HG03175 (cell line): ENCODE measurements at regions not wholly inside any gene's neighbourhood (a gene's known extent, or its start where the extent isn't known, plus 50 kb on each side); places are given as distances from the start of the nearest gene placed in this dataset.

ENCODE experiments used
- ATAC-seq: cut with Tn5 transposase; IDR thresholded peaks from one replicate; pipeline ENCODE4 v1.9.1; 2021; ENCODE audit warnings: mild to moderate bottlenecking, moderate library complexity; ENCODE audit not compliant: unreplicated experiment

GRCh38 chr2:133666621-133667020 is 98.4 kb upstream of the NCKAP5 start:
- no peak for ATAC-seq

- no peak for ATAC-seq
These were observed 98.8 kb upstream of the NCKAP5 start for GRCh38 chr2:133667085-133667484.

DNA sequence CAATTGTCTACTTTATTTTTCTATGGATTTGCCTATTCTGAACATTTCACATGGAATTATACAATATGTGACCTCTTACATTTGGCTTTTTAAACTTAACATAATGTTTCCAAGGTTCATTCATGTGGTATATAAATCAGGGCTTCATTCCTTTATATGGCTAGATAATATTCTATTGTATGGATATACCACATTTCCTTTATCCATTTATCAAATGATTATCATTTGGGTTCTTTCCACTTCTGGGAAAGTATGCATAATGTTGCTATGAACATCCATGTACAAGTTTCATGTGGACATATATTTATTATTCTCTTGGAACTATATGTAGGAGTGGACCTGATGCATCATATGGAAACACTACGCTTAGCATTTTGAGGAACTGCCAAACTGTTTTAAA is 99.7 kb upstream of the NCKAP5 start:
- no peak for ATAC-seq

GRCh38 chr2:133668547-133668946 is 100.3 kb upstream of the NCKAP5 start:
- ATAC-seq: no peak

DNA sequence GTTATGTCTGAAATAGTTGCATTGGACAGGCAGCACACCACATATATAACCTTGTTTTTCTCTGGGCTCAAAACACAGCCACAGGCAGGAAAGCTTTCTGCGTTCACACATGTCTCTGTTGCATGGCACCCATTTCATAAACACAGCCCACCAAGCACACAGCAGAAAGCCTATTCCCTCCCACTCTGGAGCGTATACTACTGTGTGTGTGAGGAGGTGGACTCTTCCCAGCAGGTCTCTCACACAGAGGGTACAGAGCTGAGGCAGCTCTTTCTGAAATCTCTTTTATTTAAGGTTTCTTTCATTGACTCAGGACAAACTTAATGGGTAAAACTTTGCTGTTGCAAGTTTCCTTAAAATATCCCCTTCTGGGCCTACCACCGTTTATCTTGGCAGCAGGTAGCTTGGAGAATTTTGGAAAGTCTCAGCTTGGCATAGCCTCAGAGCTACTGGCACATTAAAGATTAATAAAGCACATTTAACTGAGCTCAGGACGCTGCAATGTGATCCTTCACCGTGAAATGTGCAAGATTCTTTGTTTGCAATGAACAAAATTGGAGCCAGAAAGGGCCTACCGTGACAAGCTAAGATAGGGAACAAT is 105.1 kb upstream of the NCKAP5 start:
- ATAC-seq: no peak

- ATAC-seq: no peak
These were observed 105.8 kb upstream of the NCKAP5 start for GRCh38 chr2:133674066-133674432.

- no peak for ATAC-seq
These were observed 106.4 kb upstream of the NCKAP5 start for GRCh38 chr2:133674433-133675331.

GRCh38 chr2:133676392-133677130 is 108.3 kb upstream of the NCKAP5 start:
- no peak for ATAC-seq

DNA sequence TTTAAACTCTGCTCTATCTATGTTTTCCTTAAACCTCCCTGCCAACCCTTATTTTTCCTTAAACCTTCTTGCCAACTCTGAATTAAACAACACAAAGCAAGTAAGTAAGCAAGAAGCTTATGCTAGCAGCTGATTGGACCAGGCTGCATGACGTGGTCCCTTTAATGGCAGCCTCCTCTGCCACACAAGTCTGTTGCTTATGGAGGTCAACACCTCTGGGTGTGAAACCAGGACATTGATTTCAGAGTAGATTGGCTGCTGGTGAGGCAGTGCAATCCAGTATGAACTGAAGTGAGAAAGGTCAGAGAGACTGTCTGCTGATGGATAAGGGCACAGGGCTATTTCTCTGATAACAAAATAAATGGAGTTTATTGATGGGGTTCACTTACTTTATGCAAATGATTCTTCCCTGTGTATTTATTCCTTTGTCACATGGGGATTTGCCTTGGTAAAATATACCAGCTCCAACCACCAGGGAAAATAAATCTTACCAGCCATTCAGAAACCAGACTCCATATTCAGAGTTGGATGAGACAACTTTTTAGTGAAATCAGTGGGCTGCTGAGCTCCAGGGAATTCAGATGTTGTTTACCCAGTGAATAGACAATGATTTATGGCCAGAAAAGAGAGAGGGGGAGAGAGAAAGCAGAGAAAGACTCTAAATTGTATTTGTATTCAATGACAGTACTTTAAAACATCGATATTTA is 112.2 kb upstream of the NCKAP5 start:
- ATAC-seq: no peak

DNA sequence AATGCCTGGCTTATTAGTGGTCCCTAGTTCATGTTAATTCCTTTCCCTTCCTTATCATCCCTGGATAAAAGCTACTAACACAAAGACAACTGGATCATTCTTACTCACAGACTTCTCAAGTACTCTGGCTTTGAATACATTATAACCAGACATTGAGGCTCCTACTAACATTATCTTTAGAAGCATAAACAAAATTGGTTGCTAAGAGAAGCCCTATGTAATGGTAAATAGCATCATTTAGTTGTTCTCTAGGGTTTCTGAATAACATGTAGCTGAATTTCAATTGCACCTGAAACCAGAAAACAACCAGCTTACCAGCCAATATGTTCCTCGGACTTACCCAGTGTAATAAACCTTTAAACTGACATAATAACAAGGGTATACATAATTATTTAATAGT is 114.1 kb upstream of the NCKAP5 start:
- no peak for ATAC-seq

GRCh38 chr2:133682906-133683305 is 114.6 kb upstream of the NCKAP5 start:
- no peak for ATAC-seq

DNA sequence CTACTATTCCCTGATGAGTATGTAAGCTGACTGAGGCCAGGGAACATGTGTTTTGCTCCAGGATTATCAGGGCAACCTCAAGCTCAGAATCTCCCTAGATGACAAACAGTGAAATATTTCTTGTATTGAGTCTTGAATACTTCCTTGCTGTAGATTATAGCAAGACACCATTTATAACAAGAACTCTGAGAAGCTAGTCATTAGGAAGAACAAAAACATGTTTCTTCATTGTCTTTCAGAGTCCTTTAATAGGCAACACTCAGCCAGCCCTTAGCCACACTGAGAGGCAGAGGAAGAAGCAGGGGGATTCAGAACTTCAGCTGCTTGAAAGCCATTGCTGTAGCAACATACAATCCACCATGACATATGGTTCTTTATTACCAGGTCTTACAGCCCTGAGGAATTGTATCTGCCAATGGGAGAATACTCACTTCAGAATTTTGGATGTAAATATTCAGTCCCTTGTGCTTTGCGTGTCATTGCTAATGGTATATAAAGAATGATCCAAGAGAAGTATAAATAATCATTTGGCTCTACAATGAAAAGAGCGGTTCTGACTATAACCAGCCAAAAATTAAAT is 117.5 kb upstream of the NCKAP5 start:
- ATAC-seq: no peak

- no peak for ATAC-seq
These were observed 122.5 kb upstream of the NCKAP5 start for GRCh38 chr2:133690780-133691179.

DNA sequence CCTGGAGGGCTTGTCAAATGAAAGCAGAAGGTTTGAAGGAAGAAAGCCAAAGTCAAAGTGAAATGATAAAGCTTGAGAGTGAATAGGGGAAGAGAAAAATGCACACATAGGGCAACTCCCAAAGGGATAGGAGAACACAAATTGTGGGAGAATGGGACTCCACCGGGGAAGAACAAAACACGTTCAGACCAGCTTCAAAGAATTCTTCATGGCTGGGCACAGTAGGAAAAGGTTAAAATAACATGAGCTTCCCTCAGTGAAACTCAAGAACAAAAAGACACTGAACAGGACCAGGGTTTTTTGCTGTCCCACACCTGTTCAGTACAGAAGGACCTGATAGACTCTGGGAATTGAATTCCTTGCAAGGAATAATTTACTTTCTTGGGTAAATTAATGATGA is 123.1 kb upstream of the NCKAP5 start:
- no peak for ATAC-seq

GRCh38 chr2:133705287-133705686 is 137.0 kb upstream of the NCKAP5 start:
- ATAC-seq: no peak

DNA sequence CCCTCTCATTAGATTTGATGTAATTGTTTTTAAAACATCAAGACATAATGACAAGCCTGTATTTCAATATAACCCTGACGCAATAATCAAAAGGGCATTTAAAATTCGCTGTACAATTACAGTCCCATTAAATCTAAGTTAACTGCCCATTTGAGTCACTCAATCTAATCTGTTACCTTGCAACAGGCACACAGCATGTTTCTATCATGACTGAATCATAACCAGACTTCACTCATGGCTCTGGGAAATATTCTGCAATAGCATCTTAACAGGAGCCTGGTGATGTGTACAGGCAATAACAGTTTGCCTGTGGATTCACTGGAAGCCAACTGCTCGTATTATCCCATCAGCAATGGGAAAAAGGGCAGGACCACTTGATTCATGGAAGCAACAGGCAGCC is 142.3 kb upstream of the NCKAP5 start:
- ATAC-seq: no peak

DNA sequence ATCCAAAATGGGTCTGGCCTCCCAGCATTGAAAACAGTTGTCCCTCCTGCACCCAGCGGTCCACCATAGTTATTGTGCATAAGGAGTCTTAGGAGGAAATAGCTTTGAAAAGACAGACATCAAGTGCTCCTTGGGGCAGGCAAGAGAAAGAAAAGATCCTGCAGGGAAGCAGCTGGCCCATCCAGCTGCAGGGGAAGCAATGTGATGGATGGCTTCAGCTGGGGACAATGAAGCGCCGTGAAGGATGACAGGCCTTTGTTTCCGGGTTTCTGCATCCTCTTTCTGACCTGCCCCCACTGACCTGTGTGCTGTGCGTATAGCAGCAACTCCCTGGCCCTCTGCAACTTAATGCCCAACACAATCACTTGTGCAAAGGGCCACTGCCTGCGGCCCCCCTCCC is 142.9 kb upstream of the NCKAP5 start:
- no peak for ATAC-seq

DNA sequence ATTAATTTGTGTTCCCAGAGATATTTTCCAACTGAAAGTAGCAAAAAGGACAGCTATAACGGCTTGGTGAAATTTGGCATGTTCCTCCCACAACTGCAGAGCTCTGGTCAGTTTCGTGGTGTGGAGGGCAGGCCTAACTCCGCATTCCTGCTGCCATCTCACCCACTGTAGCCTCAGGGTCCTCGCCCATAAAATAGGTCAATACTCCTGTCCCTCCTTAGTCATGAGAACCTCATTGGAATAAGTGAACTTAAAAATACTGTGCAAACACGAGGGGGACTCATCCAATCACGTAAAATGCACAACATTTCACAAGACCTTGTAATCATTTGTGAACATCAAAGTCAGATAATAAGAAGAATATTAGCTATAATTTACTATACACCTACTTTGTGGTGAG is 143.5 kb upstream of the NCKAP5 start:
- ATAC-seq: no peak

GRCh38 chr2:133712369-133712768 is 144.1 kb upstream of the NCKAP5 start:
- no peak for ATAC-seq

GRCh38 chr2:133713049-133713580 is 144.9 kb upstream of the NCKAP5 start:
- no peak for ATAC-seq

GRCh38 chr2:133716166-133716565 is 147.9 kb upstream of the NCKAP5 start:
- no peak for ATAC-seq
